ENCODE measurements at regions not wholly inside any gene's neighbourhood (a gene's known extent, or its start where the extent isn't known, plus 50 kb on each side); places are given as distances from the start of the nearest gene placed in this dataset.

DNA sequence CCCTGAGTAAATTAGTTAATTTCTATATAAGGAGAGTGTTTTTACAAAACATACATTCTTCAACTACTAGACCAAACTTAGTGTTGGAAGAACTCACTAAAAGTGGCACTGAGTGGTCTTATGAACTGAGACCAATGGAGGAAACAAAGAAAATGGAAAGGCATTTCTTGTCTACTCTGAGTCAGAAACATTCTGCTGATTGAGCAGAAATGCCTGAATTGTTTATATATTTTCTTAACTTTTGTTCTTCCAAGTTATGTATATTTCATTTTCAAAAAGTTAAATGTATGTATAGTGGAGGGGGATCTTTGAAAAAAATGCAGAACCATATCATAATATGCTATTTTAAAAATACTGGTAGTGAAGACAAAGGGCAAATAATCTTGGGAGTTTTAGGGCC, 320.7 kb downstream of the HGF start:
- intact Hi-C loops (cut with DNase I): no loop called here
- TF ChIP-seq POLR2AphosphoS5 (IDR thresholded peaks at IDR 0.05; ENCODE audit: insufficient read depth in 1 of 2, low read depth in 1 of 2) (no peak), POLR2A (IDR thresholded peaks at IDR 0.05) (no peak)
- TF ChIP-seq, protein P1, sequence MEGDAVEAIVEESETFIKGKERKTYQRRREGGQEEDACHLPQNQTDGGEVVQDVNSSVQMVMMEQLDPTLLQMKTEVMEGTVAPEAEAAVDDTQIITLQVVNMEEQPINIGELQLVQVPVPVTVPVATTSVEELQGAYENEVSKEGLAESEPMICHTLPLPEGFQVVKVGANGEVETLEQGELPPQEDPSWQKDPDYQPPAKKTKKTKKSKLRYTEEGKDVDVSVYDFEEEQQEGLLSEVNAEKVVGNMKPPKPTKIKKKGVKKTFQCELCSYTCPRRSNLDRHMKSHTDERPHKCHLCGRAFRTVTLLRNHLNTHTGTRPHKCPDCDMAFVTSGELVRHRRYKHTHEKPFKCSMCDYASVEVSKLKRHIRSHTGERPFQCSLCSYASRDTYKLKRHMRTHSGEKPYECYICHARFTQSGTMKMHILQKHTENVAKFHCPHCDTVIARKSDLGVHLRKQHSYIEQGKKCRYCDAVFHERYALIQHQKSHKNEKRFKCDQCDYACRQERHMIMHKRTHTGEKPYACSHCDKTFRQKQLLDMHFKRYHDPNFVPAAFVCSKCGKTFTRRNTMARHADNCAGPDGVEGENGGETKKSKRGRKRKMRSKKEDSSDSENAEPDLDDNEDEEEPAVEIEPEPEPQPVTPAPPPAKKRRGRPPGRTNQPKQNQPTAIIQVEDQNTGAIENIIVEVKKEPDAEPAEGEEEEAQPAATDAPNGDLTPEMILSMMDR (IDR thresholded peaks at IDR 0.05): no peak
- Histone ChIP-seq H3K36me3 (no peaks in the 10 kb centered on the region), H3K27ac (no peak overlapping the region), H3K4me1 (no peaks in the 10 kb centered on the region), H3K9me3 (no peaks in the 10 kb centered on the region), H3K4me3 (no peak overlapping the region), H3K27me3 (no peaks in the 10 kb centered on the region)
- no peak for DNase-seq (ENCODE audit: extremely low spot score in 2 of 2)

DNA sequence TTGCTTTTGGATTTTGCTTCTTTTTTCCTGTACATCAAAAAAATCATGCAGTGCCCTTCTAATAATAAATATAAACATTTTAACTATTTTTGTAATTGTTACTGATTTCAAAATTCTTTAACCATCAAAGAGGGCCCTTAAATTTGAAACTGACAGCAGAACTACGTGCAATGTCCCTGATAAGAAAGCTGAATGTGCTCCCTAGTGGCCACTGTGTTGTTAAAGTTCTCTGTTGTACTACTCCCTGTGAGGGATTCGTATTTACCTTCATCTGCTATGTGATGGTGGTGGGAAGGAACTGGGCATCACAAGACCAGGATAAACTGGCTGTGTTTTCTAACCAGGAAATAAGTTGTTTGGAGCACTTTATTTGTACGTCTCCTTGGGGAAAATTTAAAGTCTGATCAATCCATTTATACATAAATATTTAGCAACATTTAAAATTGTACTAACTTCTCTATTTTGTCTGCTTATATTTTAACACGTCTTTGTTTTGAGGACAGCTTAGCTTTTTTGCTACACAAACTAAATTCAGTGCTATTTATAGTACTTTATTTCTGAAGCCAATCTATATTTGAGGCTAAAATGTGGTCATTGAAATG, 322.4 kb downstream of the HGF start:
- intact Hi-C loops (cut with DNase I): no loop called here
- no peaks in the 10 kb centered on the region for H3K27me3 ChIP-seq
- TF ChIP-seq POLR2AphosphoS5 (IDR thresholded peaks at IDR 0.05; ENCODE audit: insufficient read depth in 1 of 2, low read depth in 1 of 2): no peak
- TF ChIP-seq POLR2A (IDR thresholded peaks at IDR 0.05): no peak
- TF ChIP-seq, protein P1 (IDR thresholded peaks at IDR 0.05): peak in 2 of 3 experiments; percentile 24 to 49
- DNase-seq (ENCODE audit: extremely low spot score in 2 of 2): no peak
- H3K4me1 ChIP-seq: no peaks in the 10 kb centered on the region
- H3K27ac ChIP-seq: no peak overlapping the region
- H3K9me3 ChIP-seq: no peaks in the 10 kb centered on the region
- H3K36me3 ChIP-seq: no peaks in the 10 kb centered on the region
- no peak overlapping the region for H3K4me3 ChIP-seq

DNA sequence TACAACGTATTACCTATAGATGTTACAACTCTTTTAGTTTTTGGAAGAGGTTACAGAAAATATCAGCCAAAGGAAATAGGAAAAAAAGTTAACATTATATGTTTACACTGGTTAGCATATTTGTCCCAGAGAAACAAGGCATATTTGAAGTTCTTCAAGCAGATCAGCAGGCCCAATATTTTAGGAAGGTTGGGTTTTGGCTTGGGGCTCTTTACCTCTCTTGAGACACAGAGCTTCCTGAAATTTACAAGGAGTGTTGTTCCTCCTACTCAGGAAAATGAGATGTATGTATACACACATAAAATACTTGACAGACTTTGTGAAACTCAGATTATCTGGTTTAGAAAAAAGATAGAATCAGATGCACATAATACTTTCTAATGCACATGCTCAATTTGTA, 323.6 kb downstream of the HGF start:
- Histone ChIP-seq H3K4me3 (no peak overlapping the region), H3K36me3 (no peaks in the 10 kb centered on the region), H3K27ac (no peak overlapping the region), H3K9me3 (no peaks in the 10 kb centered on the region), H3K27me3 (no peaks in the 10 kb centered on the region), H3K4me1 (no peaks in the 10 kb centered on the region)
- intact Hi-C loops (cut with DNase I): no loop called here
- TF ChIP-seq POLR2A (IDR thresholded peaks at IDR 0.05) (no peak), POLR2AphosphoS5 (IDR thresholded peaks at IDR 0.05; ENCODE audit: insufficient read depth in 1 of 2, low read depth in 1 of 2) (no peak)
- TF ChIP-seq, protein P1 (IDR thresholded peaks at IDR 0.05): no peak
- DNase-seq (ENCODE audit: extremely low spot score in 2 of 2): no peak

DNA sequence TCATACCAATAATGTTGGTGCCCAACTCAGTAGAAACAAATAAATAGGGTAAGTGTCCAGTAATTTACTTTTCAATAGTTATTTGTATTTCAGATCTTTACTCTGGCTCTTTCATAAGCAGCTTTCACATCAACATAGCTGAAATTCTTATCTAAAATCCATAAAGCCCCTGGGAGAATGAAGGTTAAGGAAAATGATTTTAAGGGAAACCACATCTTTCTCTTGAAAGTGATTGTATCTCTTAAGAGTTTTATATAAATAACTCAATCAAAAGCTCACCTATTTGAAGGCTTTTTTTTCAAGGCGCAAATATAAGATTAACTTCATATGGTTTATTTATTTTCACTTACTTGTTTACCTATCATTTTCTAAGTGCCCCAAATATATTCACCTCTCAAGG, 324.4 kb downstream of the HGF start:
- no peak overlapping the region for H3K27ac ChIP-seq
- no peaks in the 10 kb centered on the region for H3K36me3 ChIP-seq
- no peaks in the 10 kb centered on the region for H3K9me3 ChIP-seq
- intact Hi-C loops (cut with DNase I): no loop called here
- no peak overlapping the region for H3K4me3 ChIP-seq
- TF ChIP-seq POLR2AphosphoS5 (IDR thresholded peaks at IDR 0.05; ENCODE audit: insufficient read depth in 1 of 2, low read depth in 1 of 2): no peak
- TF ChIP-seq POLR2A (IDR thresholded peaks at IDR 0.05): no peak
- TF ChIP-seq, protein P1 (IDR thresholded peaks at IDR 0.05): no peak
- DNase-seq (ENCODE audit: extremely low spot score in 2 of 2): no peak
- no peaks in the 10 kb centered on the region for H3K27me3 ChIP-seq
- H3K4me1 ChIP-seq: no peaks in the 10 kb centered on the region

DNA sequence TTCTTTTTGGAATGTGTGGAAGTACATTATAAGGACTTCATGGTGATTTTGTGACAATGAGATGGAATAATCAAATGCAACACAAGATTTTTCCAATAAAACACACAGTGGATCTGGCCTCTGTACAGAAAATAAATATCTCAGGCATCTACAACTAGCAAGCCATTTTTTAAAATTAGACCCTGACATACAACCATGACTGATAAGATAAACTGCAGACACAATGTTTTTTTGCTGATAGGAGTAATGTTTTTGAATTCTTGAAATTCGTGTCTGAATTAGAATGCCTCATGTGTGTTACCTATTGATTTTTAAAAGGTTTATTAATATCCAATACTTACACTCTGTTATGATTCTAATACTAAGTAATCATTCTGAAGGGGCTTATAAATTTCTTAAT, 328.1 kb downstream of the HGF start:
- Histone ChIP-seq H3K27me3 (no peaks in the 10 kb centered on the region), H3K4me3 (no peak overlapping the region), H3K27ac (no peak overlapping the region), H3K36me3 (no peaks in the 10 kb centered on the region), H3K4me1 (no peaks in the 10 kb centered on the region), H3K9me3 (no peaks in the 10 kb centered on the region)
- DNase-seq (ENCODE audit: extremely low spot score in 2 of 2): no peak
- TF ChIP-seq, protein P1 (IDR thresholded peaks at IDR 0.05): no peak
- no peak for TF ChIP-seq POLR2AphosphoS5 (IDR thresholded peaks at IDR 0.05; ENCODE audit: insufficient read depth in 1 of 2, low read depth in 1 of 2)
- no peak for TF ChIP-seq POLR2A (IDR thresholded peaks at IDR 0.05)
- intact Hi-C loops (cut with DNase I): no loop called here
